Endometrium (tissue), 2 donors: ENCODE measurements at regions not wholly inside any gene's neighbourhood (a gene's known extent, or its start where the extent isn't known, plus 50 kb on each side); places are given as distances from the start of the nearest gene placed in this dataset.

Experiments used
- FAIRE-seq: peaks from 2 replicates; lab custom pipeline; 2012; peaks lifted over from hg19 to GRCh38; lab: Jason Lieb, UNC
- donor health status: control.
- donor health status: control.

DNA sequence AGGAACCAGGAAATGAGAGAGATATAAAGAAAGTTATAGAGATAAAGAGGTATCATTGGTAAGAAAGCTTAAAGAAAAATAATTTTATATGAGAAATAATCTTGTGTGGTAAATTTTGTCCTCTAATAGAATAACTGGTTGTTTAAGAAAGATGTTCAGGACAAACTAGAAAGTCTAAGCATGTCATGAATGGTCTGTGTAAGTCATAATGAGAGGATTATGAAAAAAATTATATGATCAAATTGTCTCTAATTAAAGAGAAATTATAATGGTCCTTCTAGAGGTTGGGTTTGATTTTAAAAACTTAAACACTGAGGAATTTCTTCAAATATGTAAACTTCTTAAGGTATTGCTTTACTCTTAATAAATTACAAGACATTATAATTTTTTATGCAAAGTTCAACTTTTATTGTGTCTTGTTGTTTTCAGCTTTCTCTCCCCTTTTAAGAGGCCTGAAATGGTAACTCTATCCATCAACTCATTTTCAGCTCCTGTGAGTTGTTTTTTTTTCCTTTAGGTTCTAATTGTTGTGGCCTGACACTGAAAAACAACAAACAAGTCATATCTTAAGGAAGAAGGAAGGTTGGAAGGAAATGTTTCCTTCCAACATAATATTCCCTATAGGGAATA is 88.2 kb upstream of the CNOT2 start:
- FAIRE-seq, result no peak

DNA sequence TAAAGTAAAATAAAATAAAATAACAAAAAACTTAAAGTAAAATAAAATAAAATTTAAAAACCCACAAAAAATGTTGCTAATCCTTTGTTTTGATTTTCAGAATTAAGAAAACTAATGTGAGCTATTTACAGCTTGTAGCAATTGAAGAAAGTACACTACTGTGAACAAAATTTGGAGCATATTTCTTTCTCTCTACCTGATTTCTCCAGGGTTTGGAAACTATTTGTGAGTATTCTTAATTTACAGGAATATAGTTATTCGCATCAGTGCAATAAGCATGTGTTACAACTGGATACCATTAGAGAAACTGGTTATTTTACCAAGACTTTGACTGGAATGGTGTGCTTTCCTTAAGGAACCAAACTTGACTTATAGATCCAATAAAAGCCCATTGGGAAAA is 86.1 kb upstream of the CNOT2 start:
- FAIRE-seq, result no peak

GRCh38 chr12:70165450-70165849 is 77.8 kb upstream of the CNOT2 start:
- FAIRE-seq, result no peak

- no peak for FAIRE-seq
Measured at GRCh38 chr12:70176290-70176689, 66.9 kb upstream of the CNOT2 start.

- FAIRE-seq, result no peak
Measured at GRCh38 chr12:70177631-70178030, 65.6 kb upstream of the CNOT2 start.

- no peak for FAIRE-seq
Measured at GRCh38 chr12:70178038-70178437, 65.2 kb upstream of the CNOT2 start.

- FAIRE-seq, result no peak
Measured at GRCh38 chr12:70180130-70180529, 63.1 kb upstream of the CNOT2 start.

GRCh38 chr12:70185301-70185700 is 57.9 kb upstream of the CNOT2 start:
- FAIRE-seq, result no peak

DNA sequence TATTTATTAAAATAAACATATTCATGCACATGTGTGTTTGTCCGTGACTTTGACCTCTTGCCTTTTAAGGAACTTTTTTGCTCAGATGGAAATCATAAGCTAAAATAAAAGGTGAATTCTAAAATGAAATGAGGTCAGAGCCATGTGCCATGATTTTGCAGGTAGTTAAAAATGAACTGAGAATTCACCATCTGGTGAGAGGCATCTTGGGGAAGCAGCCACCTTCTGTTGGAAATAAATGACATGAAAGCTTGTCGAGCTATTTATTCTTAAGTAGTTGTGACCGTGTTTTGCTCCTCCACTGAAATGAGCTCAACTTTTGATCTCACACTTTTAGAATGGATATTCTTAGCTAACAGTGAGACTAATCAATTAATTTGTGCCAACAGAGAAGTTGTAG is 56.8 kb upstream of the CNOT2 start:
- no peak for FAIRE-seq

- peak; percentile 33 for FAIRE-seq
Measured at GRCh38 chr12:70190262-70191010, 52.8 kb upstream of the CNOT2 start.
